OCI-LY1 (cell line): ENCODE measurements at regions not wholly inside any gene's neighbourhood (a gene's known extent, or its start where the extent isn't known, plus 50 kb on each side); places are given as distances from the start of the nearest gene placed in this dataset.

ENCODE experiments used
- EZH2 ChIP-seq: fragments of 200-600 bp; sonication (generic), shearing (Covaris generic); IDR thresholded peaks from 2 replicates; pipeline ENCODE4 v1.8.0; 2017; ENCODE audit warnings: borderline replicate concordance, mixed run types, mild to moderate bottlenecking, antibody characterized with exemption, low read length, moderate library complexity, mixed read lengths
- TF ChIP-seq, protein P1 (sequence below): fragments of 200-600 bp; sonication (generic), shearing (Covaris generic); IDR thresholded peaks from 2 replicates; pipeline ENCODE4 v1.5.1; 2017; ENCODE audit warnings: mild to moderate bottlenecking, antibody characterized with exemption, low read length, moderate library complexity, mixed read lengths

DNA sequence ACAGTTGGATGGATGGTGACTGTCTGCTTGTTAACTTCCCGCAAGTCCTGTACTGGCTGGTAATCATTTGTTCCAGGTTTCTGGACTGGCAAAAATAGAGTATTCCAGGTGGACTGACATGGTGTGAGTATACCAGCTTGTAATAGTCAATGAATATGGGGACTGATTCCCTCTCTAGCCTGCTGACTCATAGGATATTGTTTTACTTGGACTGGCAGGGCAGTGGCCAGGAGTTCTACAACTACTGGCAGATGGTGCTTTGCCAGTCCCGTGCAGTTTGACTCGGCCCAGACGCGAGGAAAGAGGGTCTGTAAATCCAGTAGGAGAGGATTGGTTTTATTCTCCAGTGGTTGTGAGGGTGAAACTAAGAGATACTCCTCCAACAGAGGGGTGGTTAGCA, 78.0 kb downstream of the PRR15 start:
- TF ChIP-seq, protein P1, sequence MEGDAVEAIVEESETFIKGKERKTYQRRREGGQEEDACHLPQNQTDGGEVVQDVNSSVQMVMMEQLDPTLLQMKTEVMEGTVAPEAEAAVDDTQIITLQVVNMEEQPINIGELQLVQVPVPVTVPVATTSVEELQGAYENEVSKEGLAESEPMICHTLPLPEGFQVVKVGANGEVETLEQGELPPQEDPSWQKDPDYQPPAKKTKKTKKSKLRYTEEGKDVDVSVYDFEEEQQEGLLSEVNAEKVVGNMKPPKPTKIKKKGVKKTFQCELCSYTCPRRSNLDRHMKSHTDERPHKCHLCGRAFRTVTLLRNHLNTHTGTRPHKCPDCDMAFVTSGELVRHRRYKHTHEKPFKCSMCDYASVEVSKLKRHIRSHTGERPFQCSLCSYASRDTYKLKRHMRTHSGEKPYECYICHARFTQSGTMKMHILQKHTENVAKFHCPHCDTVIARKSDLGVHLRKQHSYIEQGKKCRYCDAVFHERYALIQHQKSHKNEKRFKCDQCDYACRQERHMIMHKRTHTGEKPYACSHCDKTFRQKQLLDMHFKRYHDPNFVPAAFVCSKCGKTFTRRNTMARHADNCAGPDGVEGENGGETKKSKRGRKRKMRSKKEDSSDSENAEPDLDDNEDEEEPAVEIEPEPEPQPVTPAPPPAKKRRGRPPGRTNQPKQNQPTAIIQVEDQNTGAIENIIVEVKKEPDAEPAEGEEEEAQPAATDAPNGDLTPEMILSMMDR = no peak
- no peak for TF ChIP-seq EZH2
